IPS DF 6.9 (cell line): ENCODE measurements at regions not wholly inside any gene's neighbourhood (a gene's known extent, or its start where the extent isn't known, plus 50 kb on each side); places are given as distances from the start of the nearest gene placed in this dataset.
"Not testable (repeated sequence)": the region's sequence is repeated elsewhere in the genome, so short reads cannot be mapped to it uniquely, and the experiment has no call there.

Source experiments
- DNase-seq: peaks from one replicate; pipeline ENCODE4 v3.0.0-alpha.2; 2013; ENCODE audit warnings: low read depth, low spot score
- H3K27ac ChIP-seq: one replicate; pipeline ENCODE4 v1.5.1; 2013; ENCODE audit warnings: low read length, control low read depth
- H3K27me3 ChIP-seq: 2 replicates; pipeline ENCODE4 v1.6.1; 2013; ENCODE audit warnings: mild to moderate bottlenecking, low read length; ENCODE audit not compliant: control insufficient read depth, insufficient read depth
- H3K36me3 ChIP-seq: 2 replicates; pipeline ENCODE4 v1.6.1; 2013; ENCODE audit warnings: low read length; ENCODE audit not compliant: control insufficient read depth, insufficient read depth
- H3K4me1 ChIP-seq: 2 replicates; pipeline ENCODE4 v1.6.1; 2013; ENCODE audit warnings: low read length; ENCODE audit not compliant: control insufficient read depth, insufficient read depth
- H3K4me3 ChIP-seq: 2 replicates; pipeline ENCODE4 v1.5.1; 2013; ENCODE audit warnings: mild to moderate bottlenecking, low read length
- H3K9me3 ChIP-seq: 2 replicates; pipeline ENCODE4 v1.6.1; 2013; ENCODE audit warnings: low read length, inconsistent platforms; ENCODE audit not compliant: control insufficient read depth, insufficient read depth
- WGBS: extraction: QIAGEN DNeasy Blood & Tissue Kit; methylation state at CpG from one replicate; pipeline ENCODE4 v1.1.7; 2013; ENCODE audit warnings: mixed read lengths, missing lambda C conversion rate; ENCODE audit not compliant: insufficient read length, insufficient coverage; 5-methylcytosine and 5-hydroxymethylcytosine counted together

DNA sequence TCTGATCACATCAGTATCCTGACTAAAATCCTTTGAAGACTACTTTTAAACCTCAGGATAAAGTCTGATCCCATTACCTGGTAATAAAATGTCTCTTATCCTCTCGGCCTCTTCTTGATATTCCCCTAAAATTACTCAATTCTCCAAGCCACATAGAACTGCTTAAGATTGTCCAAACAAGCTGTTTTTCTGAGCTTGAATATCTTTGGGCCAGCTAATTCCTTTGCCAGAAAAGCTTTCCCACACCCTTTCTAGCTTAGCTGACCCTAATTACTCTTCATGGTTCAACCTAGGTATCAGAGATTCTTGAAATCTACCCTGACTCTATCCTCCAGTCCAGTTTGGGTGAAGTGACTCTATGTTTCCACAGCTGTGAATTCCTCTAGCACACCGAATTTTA, 328.6 kb downstream of the CRPPA start:
- Histone ChIP-seq H3K9me3 (no peaks in the 10 kb centered on the region), H3K27ac (no peak overlapping the region), H3K27me3 (no peaks in the 10 kb centered on the region), H3K4me1 (no peaks in the 10 kb centered on the region), H3K36me3 (no peaks in the 10 kb centered on the region), H3K4me3 (no peak overlapping the region)
- DNase-seq = no peak
- WGBS = no CpG with 5 or more reads among the region's 2 CpGs

DNA sequence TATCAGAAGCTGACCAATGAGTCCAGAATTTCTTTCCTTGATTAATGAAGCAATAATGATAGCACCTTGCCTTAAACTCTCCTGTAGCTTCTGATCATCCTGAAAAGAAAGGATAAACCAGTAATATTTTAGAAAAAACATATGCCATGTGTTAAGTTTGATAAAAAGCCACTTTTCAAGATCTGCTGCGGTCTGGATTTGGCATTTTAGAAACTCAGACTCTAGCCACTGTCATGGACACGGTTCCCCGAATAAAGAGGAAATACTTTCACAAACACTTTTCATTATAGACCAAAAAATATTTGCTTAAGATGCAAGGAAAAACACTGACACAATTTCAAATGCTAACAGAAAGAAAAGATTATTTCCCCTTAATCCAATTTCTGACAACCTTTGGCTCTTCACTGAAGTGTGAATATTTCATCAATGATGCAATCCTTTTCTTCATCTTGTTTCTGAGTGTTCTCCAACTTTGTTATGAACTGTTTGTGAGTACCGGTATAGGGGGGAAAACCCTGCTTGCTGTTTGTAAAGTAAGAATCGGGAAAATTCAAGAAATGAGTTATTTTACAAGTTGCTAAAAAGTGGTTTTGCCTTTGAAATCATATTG, 329.5 kb downstream of the CRPPA start:
- WGBS = no CpG with 5 or more reads among the region's 5 CpGs
- H3K4me3 ChIP-seq = no peak overlapping the region
- H3K27me3 ChIP-seq = no peaks in the 10 kb centered on the region

DNA sequence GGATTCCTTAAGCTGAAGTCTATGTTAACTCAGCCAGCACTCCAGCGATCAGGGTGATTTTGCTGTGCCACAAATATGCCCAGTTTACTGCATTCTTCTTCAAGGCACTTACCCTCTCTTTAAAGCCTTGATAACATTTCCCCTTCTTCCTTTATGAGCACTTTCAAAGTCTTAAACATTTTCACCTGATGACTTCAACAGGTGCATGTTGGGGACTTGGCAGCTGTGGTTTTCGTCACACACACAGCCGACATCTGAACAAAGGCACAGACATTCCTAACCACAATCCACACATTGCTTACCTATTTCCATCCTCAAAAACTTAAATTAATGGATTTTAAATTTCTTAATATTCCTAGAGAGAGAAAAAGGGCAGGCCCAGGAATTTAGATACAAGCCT, 331.5 kb downstream of the CRPPA start:
- Histone ChIP-seq H3K27me3 (no peaks in the 10 kb centered on the region), H3K27ac (no peak overlapping the region), H3K4me3 (no peak overlapping the region), H3K36me3 (no peaks in the 10 kb centered on the region), H3K9me3 (no peaks in the 10 kb centered on the region), H3K4me1 (no peaks in the 10 kb centered on the region)
- no peak for DNase-seq
- no CpG with 5 or more reads among the region's 3 CpGs for WGBS

More for the DNA sequence above, 329.5 kb downstream of the CRPPA start:
- Histone ChIP-seq H3K4me1 (no peaks in the 10 kb centered on the region), H3K9me3 (no peaks in the 10 kb centered on the region), H3K27ac (no peak overlapping the region), H3K36me3 (no peaks in the 10 kb centered on the region)
- no peak for DNase-seq

DNA sequence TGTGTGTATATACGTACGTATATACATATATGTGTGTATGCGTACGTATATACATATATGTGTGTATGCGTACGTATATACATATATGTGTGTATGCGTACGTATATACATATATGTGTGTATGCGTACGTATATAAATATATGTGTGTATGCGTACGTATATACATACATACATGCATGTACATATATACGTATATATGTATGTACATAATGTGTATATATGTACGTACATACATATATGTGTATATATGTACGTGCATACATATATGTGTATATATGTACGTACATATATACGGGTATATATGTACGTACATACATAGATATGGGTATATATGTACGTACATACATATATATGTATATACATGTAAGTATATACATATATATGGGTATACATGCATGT, 332.1 kb downstream of the CRPPA start:
- H3K4me1 ChIP-seq = no peaks in the 10 kb centered on the region
- no peak overlapping the region for H3K27ac ChIP-seq
- no CpG with 5 or more reads among the region's 19 CpGs for WGBS
- H3K9me3 ChIP-seq = no peaks in the 10 kb centered on the region
- H3K36me3 ChIP-seq = no peaks in the 10 kb centered on the region
- H3K4me3 ChIP-seq = no peak overlapping the region
- no peak for DNase-seq
- no peaks in the 10 kb centered on the region for H3K27me3 ChIP-seq

DNA sequence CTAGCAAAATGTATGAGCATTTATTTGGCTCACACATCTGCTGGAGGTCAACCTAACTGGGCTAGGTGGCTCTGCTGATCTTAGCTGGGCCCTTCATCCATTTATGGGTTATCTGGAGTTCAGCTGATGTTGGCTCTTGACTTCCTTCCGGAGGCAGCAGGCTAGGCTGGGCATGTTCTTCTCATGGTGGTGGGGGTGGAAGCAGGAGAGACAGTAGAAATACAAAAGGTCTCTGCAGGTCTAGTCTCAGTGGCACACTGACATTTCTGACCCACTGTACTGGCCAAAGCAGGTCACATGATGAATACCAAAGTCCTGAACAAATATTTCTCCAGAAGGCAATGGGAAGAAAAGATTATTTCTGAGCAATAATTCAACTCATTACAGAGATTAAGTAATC, 334.6 kb downstream of the CRPPA start:
- Histone ChIP-seq H3K36me3 (no peaks in the 10 kb centered on the region), H3K27me3 (no peaks in the 10 kb centered on the region), H3K9me3 (no peaks in the 10 kb centered on the region), H3K4me1 (no peaks in the 10 kb centered on the region), H3K4me3 (no peak overlapping the region), H3K27ac (no peak overlapping the region)
- no peak for DNase-seq
- no CpG with 5 or more reads among the region's 1 CpG for WGBS

DNA sequence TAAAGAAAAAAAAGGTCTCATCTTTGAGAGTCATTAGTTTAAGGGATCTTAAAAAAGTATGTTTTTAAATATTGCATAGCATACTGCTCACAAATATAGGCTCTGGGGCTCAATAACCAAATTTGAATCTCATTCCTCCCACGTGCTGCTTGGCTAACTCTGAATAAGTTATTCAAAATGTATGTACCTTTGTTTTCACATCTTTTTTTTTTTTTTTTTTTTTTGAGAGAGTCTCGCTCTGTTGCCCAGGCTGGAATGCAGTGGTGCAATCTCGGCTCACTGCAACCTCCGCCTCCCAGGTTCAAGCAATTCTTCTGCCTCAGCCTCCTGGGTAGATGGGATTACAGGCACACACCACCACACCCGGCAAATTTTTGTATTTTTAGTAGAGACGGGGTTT, 335.6 kb downstream of the CRPPA start:
- H3K36me3 ChIP-seq, H3K4me3 ChIP-seq, H3K27ac ChIP-seq, DNase-seq, H3K27me3 ChIP-seq, H3K4me1 ChIP-seq, H3K9me3 ChIP-seq: not testable (repeated sequence)
- WGBS = no CpG with 5 or more reads among the region's 6 CpGs

DNA sequence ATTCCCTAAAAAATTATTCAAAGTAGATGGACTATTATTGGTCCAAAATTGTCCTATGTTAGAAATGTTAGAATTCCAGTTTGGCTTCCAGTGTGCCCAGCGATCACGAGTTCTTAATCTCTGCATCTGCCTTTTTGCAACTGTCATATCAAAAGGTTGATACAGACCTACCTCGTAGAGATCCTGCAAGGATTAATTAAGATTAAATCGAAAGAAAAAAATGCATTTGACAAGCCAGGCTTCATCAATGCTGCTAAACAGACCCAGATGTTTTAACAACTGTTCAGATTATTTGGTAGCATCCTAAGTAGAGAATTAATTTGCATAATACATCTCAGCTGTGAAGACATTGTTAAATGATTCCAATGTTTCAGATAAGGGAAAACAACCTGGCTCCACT, 336.5 kb downstream of the CRPPA start:
- Histone ChIP-seq H3K4me1 (no peaks in the 10 kb centered on the region), H3K4me3 (no peak overlapping the region), H3K36me3 (no peaks in the 10 kb centered on the region), H3K9me3 (no peaks in the 10 kb centered on the region), H3K27ac (no peak overlapping the region), H3K27me3 (no peaks in the 10 kb centered on the region)
- no peak for DNase-seq
- WGBS = no CpG with 5 or more reads among the region's 4 CpGs

DNA sequence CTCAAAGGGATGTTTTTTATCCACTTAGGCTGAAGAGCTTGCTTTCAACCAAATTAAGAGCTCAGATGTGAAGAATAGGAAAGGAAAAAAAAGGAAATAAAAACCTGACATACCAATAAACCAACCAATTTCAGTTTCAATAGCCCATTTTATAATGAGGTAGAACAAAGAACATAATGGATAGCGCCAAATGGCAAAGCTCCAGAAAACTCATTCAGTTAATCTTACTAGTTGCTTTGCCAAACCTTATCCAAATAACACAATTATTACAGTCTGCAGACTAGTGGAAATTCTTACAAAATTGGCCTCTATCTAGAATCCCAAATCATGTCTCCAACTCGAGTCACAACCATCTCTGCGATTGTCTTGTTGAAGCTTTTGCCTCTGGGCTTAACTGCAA, 337.0 kb downstream of the CRPPA start:
- Histone ChIP-seq H3K9me3 (no peaks in the 10 kb centered on the region), H3K27me3 (no peaks in the 10 kb centered on the region), H3K36me3 (no peaks in the 10 kb centered on the region), H3K27ac (no peak overlapping the region), H3K4me1 (no peaks in the 10 kb centered on the region), H3K4me3 (no peak overlapping the region)
- DNase-seq = no peak
- no CpG with 5 or more reads among the region's 3 CpGs for WGBS

DNA sequence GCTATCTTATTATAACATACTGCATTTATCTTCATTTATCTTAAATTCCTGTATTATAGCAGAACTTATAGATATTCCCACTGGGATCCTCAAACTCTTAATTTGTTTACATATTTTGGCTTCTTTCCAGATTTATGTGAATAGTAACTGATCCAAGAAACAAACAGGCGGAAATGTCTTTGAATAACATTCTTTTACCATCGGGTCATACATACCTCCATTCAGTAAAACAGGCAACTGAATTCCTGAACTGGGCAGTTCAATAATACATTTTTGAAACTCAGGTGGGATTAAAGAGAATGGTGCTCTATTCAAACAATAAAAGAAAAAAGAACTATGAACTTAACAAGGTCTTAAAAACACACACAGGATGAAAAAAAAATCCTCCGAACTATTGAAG, 337.4 kb downstream of the CRPPA start:
- Histone ChIP-seq H3K27me3 (no peaks in the 10 kb centered on the region), H3K4me1 (no peaks in the 10 kb centered on the region), H3K9me3 (no peaks in the 10 kb centered on the region), H3K36me3 (no peaks in the 10 kb centered on the region), H3K4me3 (no peak overlapping the region), H3K27ac (no peak overlapping the region)
- DNase-seq = no peak
- whole genome bisulfite sequencing = no CpG with 5 or more reads among the region's 3 CpGs

DNA sequence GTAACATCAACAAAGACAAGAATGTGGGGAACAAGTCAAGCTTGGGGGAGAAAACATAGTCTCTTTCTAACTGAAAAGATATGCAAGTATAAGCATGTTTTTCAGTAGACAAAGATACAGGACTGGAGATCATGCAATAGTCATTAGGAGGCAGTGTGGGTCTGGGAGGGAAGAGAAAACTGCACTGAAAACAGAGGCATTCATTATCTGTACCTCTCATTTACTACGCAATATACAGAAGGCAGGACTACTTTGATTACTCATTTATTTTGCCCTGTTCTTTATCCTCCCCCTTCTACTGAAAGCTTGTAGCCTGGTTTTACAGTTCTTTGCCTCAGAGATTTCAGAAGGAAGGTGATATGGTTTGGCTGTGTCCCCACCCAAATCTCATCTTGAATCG, 341.2 kb downstream of the CRPPA start:
- Histone ChIP-seq H3K27me3 (no peaks in the 10 kb centered on the region), H3K27ac (no peak overlapping the region), H3K36me3 (no peaks in the 10 kb centered on the region), H3K4me3 (no peak overlapping the region), H3K4me1 (no peaks in the 10 kb centered on the region), H3K9me3 (no peaks in the 10 kb centered on the region)
- no CpG with 5 or more reads among the region's 2 CpGs for WGBS
- DNase-seq = no peak

DNA sequence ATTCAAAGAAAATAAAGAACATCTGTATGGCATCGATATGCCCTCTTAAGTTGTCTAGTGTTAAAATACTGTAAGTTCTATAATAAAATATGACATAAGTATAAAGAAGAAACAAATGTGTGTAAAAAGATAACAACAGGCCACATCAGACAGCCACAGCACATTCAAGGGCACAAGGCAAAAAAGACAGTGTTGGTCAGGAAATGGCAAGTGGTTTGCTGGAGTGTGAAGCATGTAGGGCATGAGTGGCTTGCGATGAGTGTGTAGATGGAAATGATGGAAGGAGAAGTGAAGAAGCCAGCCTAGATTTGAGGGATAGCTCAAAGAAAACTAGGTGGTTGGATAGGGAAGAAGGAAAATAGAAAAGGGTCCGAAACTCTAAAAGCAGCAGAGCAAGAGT, 341.6 kb downstream of the CRPPA start:
- H3K36me3 ChIP-seq = no peaks in the 10 kb centered on the region
- H3K4me1 ChIP-seq = no peaks in the 10 kb centered on the region
- no peaks in the 10 kb centered on the region for H3K9me3 ChIP-seq
- no peak overlapping the region for H3K27ac ChIP-seq
- H3K4me3 ChIP-seq = no peak overlapping the region
- DNase-seq = no peak
- no CpG with 5 or more reads among the region's 3 CpGs for WGBS
- H3K27me3 ChIP-seq = no peaks in the 10 kb centered on the region
